ENCODE measurements at regions not wholly inside any gene's neighbourhood (a gene's known extent, or its start where the extent isn't known, plus 50 kb on each side); places are given as distances from the start of the nearest gene placed in this dataset.

GRCh38 chr13:43994999-43995859 is 115.5 kb downstream of the LACC1 start:
- no peak for TF ChIP-seq CTCF (IDR thresholded peaks at IDR 0.05)
- H3K4me3 ChIP-seq (replicated peaks in 1 of 3; ENCODE audit: low read depth in 2 of 3, low read length in 3 of 3): no peak overlapping the region

GRCh38 chr13:43996221-43996620 is 116.5 kb downstream of the LACC1 start:
- no peak for TF ChIP-seq CTCF (IDR thresholded peaks at IDR 0.05)
- Mint-ChIP-seq H3K4me3 (no peak overlapping the region), H3K4me1 (no peaks in the 10 kb centered on the region), H3K27me3 (ENCODE audit: low read depth in 3 of 3) (peaks cover 0 to 6% (median 2%) of the 10 kb centered on the region in 3 donors), H3K36me3 (no peaks in the 10 kb centered on the region), H3K9me3 (peaks cover 12 to 25% (median 17%) of the 10 kb centered on the region in 7 donors), H3K27ac (no peak overlapping the region)
- WGBS (ENCODE audit: insufficient coverage): 86% methylated on average over 1 of the region's 1 CpG
- H3K9ac ChIP-seq (ENCODE audit: insufficient read depth, low read length, poor library complexity, severe bottlenecking): no peak overlapping the region
- no peaks in the 10 kb centered on the region for H3K36me3 ChIP-seq (replicated peaks in 1 of 2; ENCODE audit: control insufficient read depth in 1 of 2, insufficient read depth in 2 of 2, low read length in 2 of 2)
- H3K4me2 ChIP-seq (replicated peaks; ENCODE audit: extremely low read depth, low read length, poor library complexity, severe bottlenecking): no peak overlapping the region
- H3K4me3 ChIP-seq (replicated peaks in 1 of 3; ENCODE audit: low read depth in 2 of 3, low read length in 3 of 3): no peak overlapping the region
- DNase-seq: no peak
- H2AFZ ChIP-seq (ENCODE audit: insufficient read depth, low read depth, low read length, poor library complexity, severe bottlenecking): no peak overlapping the region
- H3K27ac ChIP-seq (ENCODE audit: low read depth in 1 of 2, low read length in 2 of 2): no peak overlapping the region
- H3K9me3 ChIP-seq (replicated peaks in 1 of 2; ENCODE audit: control insufficient read depth in 1 of 2, insufficient read depth in 1 of 2, low read length in 2 of 2): peaks cover 3 to 18% of the 10 kb centered on the region in 2 donors
- H3K79me2 ChIP-seq (ENCODE audit: insufficient read depth, low read length): no peaks in the 10 kb centered on the region
- H4K20me1 ChIP-seq (ENCODE audit: insufficient read depth, low read length): no peaks in the 10 kb centered on the region
- intact Hi-C loops (cut with micrococcal nuclease): no loop called here
- H3K27me3 ChIP-seq (ENCODE audit: control insufficient read depth in 2 of 2, insufficient read depth in 2 of 2, low read length in 2 of 2): no peaks in the 10 kb centered on the region
- H3K4me1 ChIP-seq (ENCODE audit: control insufficient read depth in 1 of 2, insufficient read depth in 2 of 2, low read length in 2 of 2): no peaks in the 10 kb centered on the region

More at GRCh38 chr13:43994999-43995859, 115.5 kb downstream of the LACC1 start:
- H2AFZ ChIP-seq (ENCODE audit: insufficient read depth, low read depth, low read length, poor library complexity, severe bottlenecking): no peak overlapping the region
- WGBS (ENCODE audit: insufficient coverage): 94% methylated on average over 6 of the region's 7 CpGs
- no peak overlapping the region for H3K4me3 Mint-ChIP-seq
- no peaks in the 10 kb centered on the region for H3K4me1 Mint-ChIP-seq
- intact Hi-C loops (cut with micrococcal nuclease): no loop called here
- no peak overlapping the region for H3K4me2 ChIP-seq (replicated peaks; ENCODE audit: extremely low read depth, low read length, poor library complexity, severe bottlenecking)
- no peaks in the 10 kb centered on the region for H3K36me3 ChIP-seq (replicated peaks in 1 of 2; ENCODE audit: control insufficient read depth in 1 of 2, insufficient read depth in 2 of 2, low read length in 2 of 2)
- no peak overlapping the region for H3K27ac Mint-ChIP-seq
- no peak for DNase-seq
- no peaks in the 10 kb centered on the region for H3K36me3 Mint-ChIP-seq
- no peak overlapping the region for H3K27ac ChIP-seq (ENCODE audit: low read depth in 1 of 2, low read length in 2 of 2)
- H3K79me2 ChIP-seq (ENCODE audit: insufficient read depth, low read length): no peaks in the 10 kb centered on the region
- H3K27me3 ChIP-seq (ENCODE audit: control insufficient read depth in 2 of 2, insufficient read depth in 2 of 2, low read length in 2 of 2): no peaks in the 10 kb centered on the region
- no peaks in the 10 kb centered on the region for H4K20me1 ChIP-seq (ENCODE audit: insufficient read depth, low read length)
- H3K4me1 ChIP-seq (ENCODE audit: control insufficient read depth in 1 of 2, insufficient read depth in 2 of 2, low read length in 2 of 2): no peaks in the 10 kb centered on the region
- H3K9ac ChIP-seq (ENCODE audit: insufficient read depth, low read length, poor library complexity, severe bottlenecking): no peak overlapping the region
- peaks cover 3 to 18% of the 10 kb centered on the region in 2 donors for H3K9me3 ChIP-seq (replicated peaks in 1 of 2; ENCODE audit: control insufficient read depth in 1 of 2, insufficient read depth in 1 of 2, low read length in 2 of 2)
- peaks cover 0 to 6% (median 2%) of the 10 kb centered on the region in 3 donors for H3K27me3 Mint-ChIP-seq (ENCODE audit: low read depth in 3 of 3)
- peaks cover 9 to 23% (median 17%) of the 10 kb centered on the region in 7 donors for H3K9me3 Mint-ChIP-seq
